SW480 (cell line): ENCODE measurements at regions not wholly inside any gene's neighbourhood (a gene's known extent, or its start where the extent isn't known, plus 50 kb on each side); places are given as distances from the start of the nearest gene placed in this dataset.
A peak's percentile ranks its signal among the peaks of the same experiment; 100 is the strongest.
"Not testable (repeated sequence)": the region's sequence is repeated elsewhere in the genome, so short reads cannot be mapped to it uniquely, and the experiment has no call there.

Experiments used
- DNase-seq: peaks from one replicate; pipeline ENCODE4 v3.0.0-alpha.2; 2016; ENCODE audit warnings: low spot score

- no peak for DNase-seq
Measured at GRCh38 chr10:65787571-65787970, 1138.3 kb upstream of the LRRTM3 start.

GRCh38 chr10:65788271-65788670 is 1137.6 kb upstream of the LRRTM3 start:
- DNase-seq, result no peak

GRCh38 chr10:65791979-65792378 is 1133.9 kb upstream of the LRRTM3 start:
- DNase-seq, result no peak

- no peak for DNase-seq
Measured at GRCh38 chr10:65793738-65794425, 1132.0 kb upstream of the LRRTM3 start.

- DNase-seq, result not testable (repeated sequence)
Measured at GRCh38 chr10:65794861-65795260, 1131.0 kb upstream of the LRRTM3 start.

- no peak for DNase-seq
Measured at GRCh38 chr10:65796472-65796871, 1129.4 kb upstream of the LRRTM3 start.

GRCh38 chr10:65798133-65798532 is 1127.7 kb upstream of the LRRTM3 start:
- DNase-seq, result no peak

- no peak for DNase-seq
Measured at GRCh38 chr10:65802391-65802790, 1123.4 kb upstream of the LRRTM3 start.

- no peak for DNase-seq
Measured at GRCh38 chr10:65805511-65805910, 1120.3 kb upstream of the LRRTM3 start.

GRCh38 chr10:65805993-65806392 is 1119.8 kb upstream of the LRRTM3 start:
- DNase-seq, result no peak

- no peak for DNase-seq
Measured at GRCh38 chr10:65808687-65809333, 1117.0 kb upstream of the LRRTM3 start.

- DNase-seq, result no peak
Measured at GRCh38 chr10:65811931-65812525, 1113.8 kb upstream of the LRRTM3 start.

- no peak for DNase-seq
Measured at GRCh38 chr10:65816536-65816935, 1109.3 kb upstream of the LRRTM3 start.

- DNase-seq, result peak; percentile 14
Measured at GRCh38 chr10:65818990-65819389, 1106.8 kb upstream of the LRRTM3 start.

- no peak for DNase-seq
Measured at GRCh38 chr10:65827359-65827758, 1098.5 kb upstream of the LRRTM3 start.

GRCh38 chr10:65838811-65839210 is 1087.0 kb upstream of the LRRTM3 start:
- no peak for DNase-seq

- DNase-seq, result no peak
Measured at GRCh38 chr10:65843203-65843602, 1082.6 kb upstream of the LRRTM3 start.

- no peak for DNase-seq
Measured at GRCh38 chr10:65845916-65846315, 1079.9 kb upstream of the LRRTM3 start.

GRCh38 chr10:65846541-65846940 is 1079.3 kb upstream of the LRRTM3 start:
- no peak for DNase-seq

GRCh38 chr10:65846949-65847348 is 1078.9 kb upstream of the LRRTM3 start:
- DNase-seq, result no peak

- no peak for DNase-seq
Measured at GRCh38 chr10:65847436-65848230, 1078.2 kb upstream of the LRRTM3 start.

- no peak for DNase-seq
Measured at GRCh38 chr10:65858841-65859240, 1067.0 kb upstream of the LRRTM3 start.

GRCh38 chr10:65861249-65861648 is 1064.6 kb upstream of the LRRTM3 start:
- DNase-seq, result no peak
